Brain microvascular endothelial cell (primary cell): ENCODE measurements at regions not wholly inside any gene's neighbourhood (a gene's known extent, or its start where the extent isn't known, plus 50 kb on each side); places are given as distances from the start of the nearest gene placed in this dataset.
A peak's percentile ranks its signal among the peaks of the same experiment; 100 is the strongest.

Source experiments
- DNase-seq: peaks from one replicate; pipeline ENCODE4 v3.0.0-alpha.2; 2020
- H3K27ac ChIP-seq: fragments of 250-450 bp; sonication (Bioruptor Pico); 2 replicates; pipeline ENCODE4 v1.5.1; 2020; ENCODE audit warnings: mild to moderate bottlenecking, moderate library complexity
- H3K27me3 ChIP-seq: fragments of 250-450 bp; sonication (Bioruptor Pico); replicated peaks from 2 replicates; pipeline ENCODE4 v1.5.1; 2020; ENCODE audit warnings: mild to moderate bottlenecking
- H3K36me3 ChIP-seq: fragments of 250-450 bp; sonication (Bioruptor Pico); replicated peaks from 2 replicates; pipeline ENCODE4 v1.5.1; 2020; ENCODE audit warnings: mild to moderate bottlenecking
- H3K4me3 ChIP-seq: 2 replicates; pipeline ENCODE4 v1.5.1; 2011; ENCODE audit warnings: low read depth, mild to moderate bottlenecking, control low read depth, low read length, moderate library complexity
- CTCF ChIP-seq: IDR thresholded peaks from 2 replicates; pipeline ENCODE4 v1.5.1; 2011; ENCODE audit warnings: low read depth, mild to moderate bottlenecking, moderate library complexity, low read length, control low read depth, inconsistent platforms; ENCODE audit errors: missing control alignments
- in situ Hi-C: cut with HindIII; loops from 2 replicates; pipeline ENCODE4 v1.10.0; 2017; ENCODE audit warnings: low sequenced_read_pairs, low pct_ligation_motif_present

- DNase-seq, result peak; percentile 73
- in situ Hi-C loops, result no loop called here
- TF ChIP-seq CTCF, result no peak
- no peaks in the 10 kb centered on the region for H3K27me3 ChIP-seq
- no peak overlapping the region for H3K4me3 ChIP-seq
- no peak overlapping the region for H3K27ac ChIP-seq
- no peaks in the 10 kb centered on the region for H3K36me3 ChIP-seq
Observed at GRCh38 chr1:82449506-82450057, 648.8 kb downstream of the ADGRL2 start.

- Histone ChIP-seq H3K4me3 (no peak overlapping the region), H3K27ac (no peak overlapping the region), H3K36me3 (no peaks in the 10 kb centered on the region), H3K27me3 (no peaks in the 10 kb centered on the region)
- no peak for TF ChIP-seq CTCF
- DNase-seq, result no peak
- in situ Hi-C loops, result no loop called here
Observed at GRCh38 chr1:82446955-82447354, 646.2 kb downstream of the ADGRL2 start.

- in situ Hi-C loops, result no loop called here
Observed at GRCh38 chr1:82446236-82446635, 645.5 kb downstream of the ADGRL2 start.

GRCh38 chr1:82445827-82446226, 645.1 kb downstream of the ADGRL2 start:
- no peak for TF ChIP-seq CTCF
- no peak overlapping the region for H3K4me3 ChIP-seq
- H3K36me3 ChIP-seq, result no peaks in the 10 kb centered on the region
- no peak for DNase-seq
- H3K27ac ChIP-seq, result no peak overlapping the region
- H3K27me3 ChIP-seq, result no peaks in the 10 kb centered on the region
- in situ Hi-C loops, result no loop called here

More at GRCh38 chr1:82446236-82446635, 645.5 kb downstream of the ADGRL2 start:
- Histone ChIP-seq H3K27me3 (no peaks in the 10 kb centered on the region), H3K27ac (no peak overlapping the region), H3K36me3 (no peaks in the 10 kb centered on the region), H3K4me3 (no peak overlapping the region)
- TF ChIP-seq CTCF, result no peak
- DNase-seq, result no peak

DNA sequence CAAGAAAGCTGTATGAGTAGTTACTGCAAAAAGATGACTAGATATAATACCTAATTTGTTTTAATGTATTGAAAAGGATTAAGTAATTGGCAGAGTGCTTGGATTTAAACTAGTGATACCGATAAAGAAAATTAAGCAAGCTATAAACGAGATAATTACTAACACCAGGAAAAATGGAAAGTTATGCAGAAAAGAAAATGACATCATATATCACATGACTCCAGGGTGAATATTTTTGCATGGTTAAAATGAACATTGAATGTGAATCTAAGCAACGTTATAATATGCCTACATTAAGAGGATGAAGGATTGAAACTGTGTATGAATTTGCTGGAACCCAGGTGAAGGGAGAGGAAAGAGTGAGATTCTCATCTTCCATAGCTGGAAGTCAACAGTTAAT, 644.4 kb downstream of the ADGRL2 start:
- in situ Hi-C loops, result no loop called here
- H3K36me3 ChIP-seq, result no peaks in the 10 kb centered on the region
- no peak overlapping the region for H3K27ac ChIP-seq
- no peak overlapping the region for H3K4me3 ChIP-seq
- no peaks in the 10 kb centered on the region for H3K27me3 ChIP-seq
- no peak for DNase-seq
- TF ChIP-seq CTCF, result no peak

DNA sequence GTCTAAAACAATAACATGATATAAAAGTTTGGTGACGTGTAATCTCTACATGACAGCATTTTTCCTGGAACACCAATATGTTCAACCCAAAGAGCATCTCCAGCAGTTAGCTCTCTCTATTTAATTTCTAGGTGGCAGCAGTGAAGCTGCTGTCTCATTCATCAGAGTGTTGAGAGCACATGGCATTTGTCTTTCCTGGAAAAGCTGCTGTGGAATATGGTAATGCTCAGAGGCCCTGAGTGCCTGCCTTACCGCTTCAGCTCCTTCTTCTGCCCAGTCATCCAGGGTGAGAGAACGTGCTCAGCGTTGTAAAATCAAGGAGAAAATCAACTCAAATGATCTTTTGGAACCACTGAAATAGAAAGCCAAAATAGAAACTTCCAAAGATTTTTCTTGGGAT, 640.7 kb downstream of the ADGRL2 start:
- H3K27ac ChIP-seq, result no peak overlapping the region
- no peaks in the 10 kb centered on the region for H3K36me3 ChIP-seq
- TF ChIP-seq CTCF, result no peak
- H3K4me3 ChIP-seq, result no peak overlapping the region
- no peak for DNase-seq
- in situ Hi-C loops, result no loop called here
- no peaks in the 10 kb centered on the region for H3K27me3 ChIP-seq
